ENCODE measurements at regions not wholly inside any gene's neighbourhood (a gene's known extent, or its start where the extent isn't known, plus 50 kb on each side); places are given as distances from the start of the nearest gene placed in this dataset.
"Not testable (repeated sequence)": the region's sequence is repeated elsewhere in the genome, so short reads cannot be mapped to it uniquely, and the experiment has no call there.

GRCh38 chr2:120638450-120638849 lies 97.2 kb upstream of the GLI2 start:
- Mint-ChIP-seq H3K27ac (no peak overlapping the region), H3K4me1 (peaks cover 13% of the 10 kb centered on the region), H3K9me3 (peaks cover 12% of the 10 kb centered on the region), H3K36me3 (ENCODE audit: low read depth) (no peaks in the 10 kb centered on the region), H3K27me3 (ENCODE audit: low read depth, poor library complexity) (peaks cover 59% of the 10 kb centered on the region), H3K4me3 (no peak overlapping the region)
- DNase-seq: no peak
- TF ChIP-seq CTCF (IDR thresholded peaks at IDR 0.05): no peak

- H3K4me3 Mint-ChIP-seq: no peak overlapping the region
- no peak for DNase-seq
- no peak overlapping the region for H3K27ac Mint-ChIP-seq
- H3K9me3 Mint-ChIP-seq: peaks cover 12% of the 10 kb centered on the region
- no peaks in the 10 kb centered on the region for H3K36me3 Mint-ChIP-seq (ENCODE audit: low read depth)
- no peak for TF ChIP-seq CTCF (IDR thresholded peaks at IDR 0.05)
- H3K27me3 Mint-ChIP-seq (ENCODE audit: low read depth, poor library complexity): peaks cover 58% of the 10 kb centered on the region
- H3K4me1 Mint-ChIP-seq: peaks cover 9% of the 10 kb centered on the region
These were observed 94.3 kb upstream of the GLI2 start for GRCh38 chr2:120641366-120641771.

GRCh38 chr2:120642646-120643045 lies 93.0 kb upstream of the GLI2 start:
- H3K9me3 Mint-ChIP-seq: peaks cover 15% of the 10 kb centered on the region
- DNase-seq: no peak
- H3K27me3 Mint-ChIP-seq (ENCODE audit: low read depth, poor library complexity): peaks cover 57% of the 10 kb centered on the region
- no peak overlapping the region for H3K27ac Mint-ChIP-seq
- no peak overlapping the region for H3K4me3 Mint-ChIP-seq
- H3K4me1 Mint-ChIP-seq: peaks cover 5% of the 10 kb centered on the region
- no peak for TF ChIP-seq CTCF (IDR thresholded peaks at IDR 0.05)
- H3K36me3 Mint-ChIP-seq (ENCODE audit: low read depth): no peaks in the 10 kb centered on the region

GRCh38 chr2:120646994-120647393 lies 88.7 kb upstream of the GLI2 start:
- peaks cover 40% of the 10 kb centered on the region for H3K27me3 Mint-ChIP-seq (ENCODE audit: low read depth, poor library complexity)
- H3K4me1 Mint-ChIP-seq: no peaks in the 10 kb centered on the region
- no peak for TF ChIP-seq CTCF (IDR thresholded peaks at IDR 0.05)
- H3K36me3 Mint-ChIP-seq (ENCODE audit: low read depth): peaks cover 9% of the 10 kb centered on the region
- no peak overlapping the region for H3K27ac Mint-ChIP-seq
- DNase-seq: no peak
- peaks cover 37% of the 10 kb centered on the region for H3K9me3 Mint-ChIP-seq
- no peak overlapping the region for H3K4me3 Mint-ChIP-seq

- H3K27ac Mint-ChIP-seq: no peak overlapping the region
- no peak overlapping the region for H3K4me3 Mint-ChIP-seq
- TF ChIP-seq CTCF (IDR thresholded peaks at IDR 0.05): no peak
- peaks cover 41% of the 10 kb centered on the region for H3K27me3 Mint-ChIP-seq (ENCODE audit: low read depth, poor library complexity)
- DNase-seq: no peak
- H3K9me3 Mint-ChIP-seq: peaks cover 42% of the 10 kb centered on the region
- peaks cover 9% of the 10 kb centered on the region for H3K36me3 Mint-ChIP-seq (ENCODE audit: low read depth)
- H3K4me1 Mint-ChIP-seq: no peaks in the 10 kb centered on the region
These were observed 88.2 kb upstream of the GLI2 start for GRCh38 chr2:120647487-120647886.

GRCh38 chr2:120649381-120649780 lies 86.3 kb upstream of the GLI2 start:
- peaks cover 59% of the 10 kb centered on the region for H3K9me3 Mint-ChIP-seq
- not testable (repeated sequence) for H3K27ac Mint-ChIP-seq; H3K36me3 Mint-ChIP-seq (ENCODE audit: low read depth); DNase-seq; H3K4me1 Mint-ChIP-seq; H3K4me3 Mint-ChIP-seq
- H3K27me3 Mint-ChIP-seq (ENCODE audit: low read depth, poor library complexity): peaks cover 52% of the 10 kb centered on the region
